ENCODE measurements at regions not wholly inside any gene's neighbourhood (a gene's known extent, or its start where the extent isn't known, plus 50 kb on each side); places are given as distances from the start of the nearest gene placed in this dataset.
"Not testable (repeated sequence)": the region's sequence is repeated elsewhere in the genome, so short reads cannot be mapped to it uniquely, and the experiment has no call there.

- intact Hi-C loops (cut with DNase I; ENCODE audit: low total_unique reads) = no loop called here
- no peak for TF ChIP-seq CTCF (IDR thresholded peaks at IDR 0.05)
- no peak overlapping the region for H3K27ac ChIP-seq
- no peaks in the 10 kb centered on the region for H3K36me3 ChIP-seq
- H3K27me3 ChIP-seq = peaks cover 0 to 6% of the 10 kb centered on the region in 2 donors
- H3K9me3 ChIP-seq = no peaks in the 10 kb centered on the region
- DNase-seq = no peak
- no peak overlapping the region for H3K4me3 ChIP-seq
- H3K4me1 ChIP-seq = no peaks in the 10 kb centered on the region
These were observed 95.9 kb upstream of the CHD6 start for GRCh38 chr20:41714030-41714429.

DNA sequence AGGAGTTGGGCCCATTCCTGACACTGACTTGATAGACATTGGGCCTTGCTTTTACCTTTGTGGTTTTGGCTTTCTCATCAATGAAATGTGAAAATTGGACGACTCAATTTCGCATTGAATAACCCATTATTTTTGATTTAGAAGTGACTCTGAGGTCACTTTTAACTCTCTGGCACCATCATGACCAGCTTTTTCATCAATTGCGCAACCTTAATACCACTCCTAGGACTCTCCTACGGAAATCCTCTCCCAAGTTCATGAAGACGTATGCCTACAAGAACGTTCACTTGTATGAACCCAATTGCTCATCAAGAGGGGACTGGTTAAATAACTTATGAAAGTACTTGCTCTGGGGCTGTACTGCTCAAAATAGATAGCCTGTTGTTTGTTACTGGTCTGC, 86.7 kb upstream of the CHD6 start:
- Histone ChIP-seq H3K36me3 (no peaks in the 10 kb centered on the region), H3K27me3 (no peaks in the 10 kb centered on the region), H3K4me1 (no peaks in the 10 kb centered on the region), H3K4me3 (no peak overlapping the region), H3K9me3 (no peaks in the 10 kb centered on the region), H3K27ac (no peak overlapping the region)
- TF ChIP-seq CTCF (IDR thresholded peaks at IDR 0.05) = no peak
- intact Hi-C loops (cut with DNase I; ENCODE audit: low total_unique reads) = no loop called here
- DNase-seq = no peak

- H3K4me1 ChIP-seq = no peaks in the 10 kb centered on the region
- DNase-seq = no peak
- no peaks in the 10 kb centered on the region for H3K9me3 ChIP-seq
- no peaks in the 10 kb centered on the region for H3K27me3 ChIP-seq
- no peaks in the 10 kb centered on the region for H3K36me3 ChIP-seq
- H3K4me3 ChIP-seq = no peak overlapping the region
- H3K27ac ChIP-seq = no peak overlapping the region
- intact Hi-C loops (cut with DNase I; ENCODE audit: low total_unique reads) = no loop called here
- TF ChIP-seq CTCF (IDR thresholded peaks at IDR 0.05) = no peak
These were observed 84.5 kb upstream of the CHD6 start for GRCh38 chr20:41702647-41703046.

DNA sequence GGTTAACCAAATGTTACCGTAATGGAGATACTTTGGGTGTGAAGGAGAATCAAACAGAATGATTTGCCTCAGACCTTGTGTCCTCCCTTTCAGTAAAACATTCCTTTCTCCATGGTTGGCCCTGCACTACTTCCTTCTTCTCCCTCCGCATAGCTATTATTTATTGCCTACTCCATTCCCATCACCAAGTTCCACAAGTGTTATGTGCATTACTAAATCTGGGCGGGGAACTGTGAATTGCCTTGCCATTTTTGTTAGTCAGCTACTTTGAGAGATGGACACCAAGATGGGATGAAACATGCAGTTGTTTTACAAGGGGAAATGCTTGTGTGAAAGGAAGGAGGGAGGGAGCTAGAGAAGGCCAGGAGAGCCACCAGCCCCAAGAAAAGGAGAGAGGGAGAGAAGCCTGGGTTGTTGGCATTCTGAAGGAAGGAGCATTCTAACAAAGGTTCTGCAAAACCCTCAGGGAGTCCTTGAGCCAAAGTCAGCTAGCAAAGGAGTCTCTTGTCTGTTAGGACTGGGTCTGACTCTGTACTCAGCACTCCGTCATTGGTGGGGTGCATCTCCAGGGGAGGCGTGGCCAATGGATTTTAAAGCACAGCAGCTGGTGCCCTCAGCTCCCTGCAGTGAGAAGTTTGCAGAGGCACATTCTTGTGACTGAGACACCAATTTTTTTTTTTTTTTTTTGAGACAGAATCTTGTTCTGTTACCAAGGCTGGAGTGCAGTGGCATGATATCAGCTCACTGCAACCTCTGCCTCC, 83.6 kb upstream of the CHD6 start:
- H3K4me3 ChIP-seq = no peak overlapping the region
- intact Hi-C loops (cut with DNase I; ENCODE audit: low total_unique reads) = no loop called here
- no peak overlapping the region for H3K27ac ChIP-seq
- H3K9me3 ChIP-seq = no peaks in the 10 kb centered on the region
- no peaks in the 10 kb centered on the region for H3K36me3 ChIP-seq
- no peak for DNase-seq
- no peaks in the 10 kb centered on the region for H3K4me1 ChIP-seq
- H3K27me3 ChIP-seq = no peaks in the 10 kb centered on the region
- TF ChIP-seq CTCF (IDR thresholded peaks at IDR 0.05) = no peak

GRCh38 chr20:41699673-41700072, 81.5 kb upstream of the CHD6 start:
- H3K4me1 ChIP-seq, H3K27ac ChIP-seq, H3K9me3 ChIP-seq, H3K27me3 ChIP-seq, H3K4me3 ChIP-seq, H3K36me3 ChIP-seq, DNase-seq: not testable (repeated sequence)
- intact Hi-C loops (cut with DNase I; ENCODE audit: low total_unique reads) = loop anchor here (10.0 kb wide), 1 partner anchor 185 kb away; no protein-coding TSS in a partner anchor

GRCh38 chr20:41697861-41698559, 79.8 kb upstream of the CHD6 start:
- Histone ChIP-seq H3K9me3 (no peaks in the 10 kb centered on the region), H3K27ac (no peak overlapping the region), H3K36me3 (no peaks in the 10 kb centered on the region), H3K4me1 (peaks cover 0 to 6% (median 1%) of the 10 kb centered on the region in 4 donors), H3K27me3 (no peaks in the 10 kb centered on the region), H3K4me3 (no peak overlapping the region)
- DNase-seq = no peak
- TF ChIP-seq CTCF (IDR thresholded peaks at IDR 0.05) = peak; percentile 49 to 70
- intact Hi-C loops (cut with DNase I; ENCODE audit: low total_unique reads) = loop anchor here (10.0 kb wide), 1 partner anchor 183 kb away; no protein-coding TSS in a partner anchor

Data from tibial artery (tissue), 4 donors.